Cardiac muscle cell (in vitro differentiated cells and primary cell): ENCODE measurements at regions not wholly inside any gene's neighbourhood (a gene's known extent, or its start where the extent isn't known, plus 50 kb on each side); places are given as distances from the start of the nearest gene placed in this dataset.

ENCODE experiments used
- DNase-seq, 2 donors: peaks; one replicate each; pipeline versions ENCODE4 v3.0.0 to v3.0.0-alpha.2; 2010 to 2017; ENCODE audit warnings: low read depth in 1 of 2, low spot score in 1 of 2
- H3K27ac ChIP-seq: fragments of 200-600 bp; sonication (generic); 2 replicates; pipeline ENCODE4 v1.5.1; 2016
- H3K27me3 ChIP-seq: fragments of 200-600 bp; sonication (generic); 2 replicates; pipeline ENCODE4 v1.6.0; 2016; ENCODE audit warnings: control low read depth
- H3K36me3 ChIP-seq: fragments of 200-600 bp; sonication (generic); 2 replicates; pipeline ENCODE4 v1.5.1; 2016; ENCODE audit warnings: control low read depth
- H3K4me1 ChIP-seq: fragments of 200-600 bp; sonication (generic); 2 replicates; pipeline ENCODE4 v1.8.1; 2017; ENCODE audit warnings: low read depth, mild to moderate bottlenecking, mixed run types
- H3K4me3 ChIP-seq: fragments of 200-600 bp; sonication (generic); 2 replicates; pipeline ENCODE4 v1.5.1; 2016; ENCODE audit warnings: mild to moderate bottlenecking
- H3K9me3 ChIP-seq: fragments of 200-600 bp; sonication (generic); 2 replicates; pipeline ENCODE4 v1.5.1; 2017; ENCODE audit warnings: low read depth, mild to moderate bottlenecking, control low read depth
- CTCF ChIP-seq: IDR thresholded peaks from 2 replicates; pipeline ENCODE4 v1.5.1; 2012; ENCODE audit warnings: low read depth, mild to moderate bottlenecking, low read length

- Histone ChIP-seq H3K27me3 (no peaks in the 10 kb centered on the region), H3K9me3 (no peaks in the 10 kb centered on the region), H3K4me1 (peaks cover 7% of the 10 kb centered on the region), H3K27ac (no peak overlapping the region), H3K4me3 (no peak overlapping the region), H3K36me3 (no peaks in the 10 kb centered on the region)
- TF ChIP-seq CTCF, result no peak
- DNase-seq, result no peak
These were observed 99.0 kb upstream of the PODXL start for GRCh38 chr7:131655447-131655846.

DNA sequence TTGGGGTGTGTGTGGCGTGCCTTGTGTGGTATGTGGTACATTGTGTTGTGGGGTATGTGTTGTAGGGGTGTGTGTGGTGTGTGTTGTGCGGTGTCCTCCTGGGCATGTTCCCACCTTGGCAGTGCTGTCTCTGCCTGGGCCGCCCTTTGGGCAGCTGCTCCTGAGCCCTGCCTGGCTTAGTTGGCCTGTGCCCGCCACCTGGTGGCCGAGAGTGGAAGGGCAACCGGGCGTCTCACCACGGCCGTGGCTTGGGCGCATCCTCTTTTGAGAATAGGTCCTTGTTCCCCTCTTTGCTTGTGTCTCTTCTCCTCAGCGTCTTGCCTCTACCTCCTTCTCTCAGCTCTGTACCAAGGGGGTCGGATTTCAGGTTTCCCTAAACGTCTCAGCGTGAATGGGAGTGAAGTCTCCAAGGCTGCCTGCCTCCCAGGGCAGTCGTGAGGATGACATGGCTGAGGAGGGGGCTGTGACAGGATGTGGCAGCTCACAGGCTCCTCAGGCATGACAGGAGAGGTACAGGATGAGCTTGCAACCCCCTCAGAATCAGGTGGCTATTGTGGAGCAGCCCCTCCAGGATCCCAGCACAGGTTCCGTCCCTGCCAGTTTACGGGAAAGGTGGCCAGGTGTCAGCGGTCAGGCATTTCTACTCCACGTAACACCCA lies 98.4 kb upstream of the PODXL start:
- DNase-seq, result peak; percentile 81 to 89
- peak; percentile 93 for TF ChIP-seq CTCF
- H3K27me3 ChIP-seq, result no peaks in the 10 kb centered on the region
- H3K9me3 ChIP-seq, result no peaks in the 10 kb centered on the region
- H3K4me3 ChIP-seq, result no peak overlapping the region
- H3K4me1 ChIP-seq, result peaks cover 7% of the 10 kb centered on the region
- no peak overlapping the region for H3K27ac ChIP-seq
- H3K36me3 ChIP-seq, result no peaks in the 10 kb centered on the region

GRCh38 chr7:131654249-131654558 lies 97.8 kb upstream of the PODXL start:
- Histone ChIP-seq H3K27me3 (no peaks in the 10 kb centered on the region), H3K27ac (no peak overlapping the region), H3K9me3 (no peaks in the 10 kb centered on the region), H3K4me1 (peaks cover 7% of the 10 kb centered on the region), H3K36me3 (no peaks in the 10 kb centered on the region), H3K4me3 (no peak overlapping the region)
- no peak for DNase-seq
- TF ChIP-seq CTCF, result no peak

GRCh38 chr7:131653418-131654248 lies 97.2 kb upstream of the PODXL start:
- no peaks in the 10 kb centered on the region for H3K36me3 ChIP-seq
- no peak for TF ChIP-seq CTCF
- H3K4me1 ChIP-seq, result peaks cover 12% of the 10 kb centered on the region
- no peak overlapping the region for H3K27ac ChIP-seq
- no peaks in the 10 kb centered on the region for H3K9me3 ChIP-seq
- DNase-seq, result no peak
- H3K27me3 ChIP-seq, result no peaks in the 10 kb centered on the region
- H3K4me3 ChIP-seq, result no peak overlapping the region

DNA sequence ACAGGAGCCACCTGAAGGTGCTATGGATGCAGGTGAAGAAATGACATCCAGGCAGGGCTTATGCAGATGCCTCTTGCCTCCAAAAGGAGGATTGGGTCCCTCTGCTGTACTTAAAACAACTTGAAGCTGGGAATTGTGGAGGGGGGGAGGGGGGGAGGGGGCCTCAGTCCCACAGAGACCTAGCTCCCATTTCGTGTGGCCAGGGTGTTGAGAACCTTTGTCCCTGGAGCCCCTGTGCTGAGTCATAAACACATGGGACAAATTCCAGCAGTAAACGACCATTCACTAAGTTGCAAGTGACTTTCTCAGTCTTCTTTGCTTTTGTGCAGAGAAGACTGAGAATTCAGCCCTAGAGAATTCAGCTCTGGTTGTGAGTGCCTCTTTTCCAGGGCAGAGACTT lies 96.5 kb upstream of the PODXL start:
- H3K9me3 ChIP-seq, result no peaks in the 10 kb centered on the region
- peaks cover 19% of the 10 kb centered on the region for H3K4me1 ChIP-seq
- no peak for DNase-seq
- no peak overlapping the region for H3K4me3 ChIP-seq
- H3K27me3 ChIP-seq, result no peaks in the 10 kb centered on the region
- no peak overlapping the region for H3K27ac ChIP-seq
- no peak for TF ChIP-seq CTCF
- H3K36me3 ChIP-seq, result no peaks in the 10 kb centered on the region
